ENCODE measurements at regions not wholly inside any gene's neighbourhood (a gene's known extent, or its start where the extent isn't known, plus 50 kb on each side); places are given as distances from the start of the nearest gene placed in this dataset.
"Not testable (repeated sequence)": the region's sequence is repeated elsewhere in the genome, so short reads cannot be mapped to it uniquely, and the experiment has no call there.

DNA sequence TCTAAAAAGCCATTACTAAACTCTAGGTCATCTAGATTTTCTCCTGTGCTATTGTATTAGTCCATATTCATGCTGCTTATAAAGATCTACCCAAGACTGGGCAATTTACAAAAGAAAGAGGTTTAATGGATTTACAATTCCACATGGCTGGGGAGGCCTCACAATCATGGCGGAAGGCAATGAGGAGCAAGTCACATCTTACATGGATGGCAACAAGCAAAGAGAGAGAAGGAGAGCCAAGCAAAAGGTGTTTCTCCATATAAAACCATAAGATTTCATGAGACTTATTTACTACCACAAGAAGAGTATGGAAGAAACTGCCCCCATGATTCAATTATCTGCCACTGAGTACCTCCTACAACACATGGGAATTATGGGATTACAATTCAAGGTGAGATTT, 69.6 kb upstream of the CCDC6 start:
- H3K79me2 ChIP-seq (ENCODE audit: control insufficient read depth, insufficient read depth, low read length); FAIRE-seq; H3K4me1 ChIP-seq (replicated peaks in 1 of 2; ENCODE audit: control insufficient read depth in 2 of 2, insufficient read depth in 2 of 2, low read length in 2 of 2); CTCF ChIA-PET (ENCODE audit: low intra/inter-chr PET ratio); H3K4me2 ChIP-seq (ENCODE audit: insufficient read depth, low read length); H3K36me3 ChIP-seq (ENCODE audit: control insufficient read depth, insufficient read depth, low read length); H3K9me3 ChIP-seq (replicated peaks; ENCODE audit: control insufficient read depth, insufficient read depth, low read depth, low read length); H3K4me3 ChIP-seq; H3K9me1 ChIP-seq (ENCODE audit: control insufficient read depth, insufficient read depth, low read length); H4K20me1 ChIP-seq (replicated peaks; ENCODE audit: control insufficient read depth, insufficient read depth, low read length); BruUV-seq (replicated peaks); H2AFZ ChIP-seq (ENCODE audit: low read depth, low read length); H3K27ac ChIP-seq (ENCODE audit: extremely low read depth, low read depth, low read length); ATAC-seq; H3K27me3 ChIP-seq (ENCODE audit: control insufficient read depth in 2 of 2, insufficient read depth in 2 of 2, low read length in 2 of 2); intact Hi-C loops (cut with micrococcal nuclease); in situ Hi-C loops (cut with MboI); DNase-seq (ENCODE audit: extremely low read depth in 1 of 4, low spot score in 3 of 4); H3K9ac ChIP-seq (ENCODE audit: insufficient read depth in 1 of 2, low read depth in 2 of 2, low read length in 2 of 2): not testable (repeated sequence)
- 20% methylated on average over 1 of the region's 1 CpG for WGBS (ENCODE audit: insufficient coverage, low coverage, missing lambda C conversion rate)
- POLR2A ChIA-PET, result interaction anchor here (1.3 kb wide), 1 partner anchor 20 kb away, joined by 3 read pairs; no protein-coding TSS in a partner anchor
- TF ChIP-seq ZNF431 (CRISPR knock-in tag; IDR thresholded peaks at IDR 0.05), result peak; percentile 92

DNA sequence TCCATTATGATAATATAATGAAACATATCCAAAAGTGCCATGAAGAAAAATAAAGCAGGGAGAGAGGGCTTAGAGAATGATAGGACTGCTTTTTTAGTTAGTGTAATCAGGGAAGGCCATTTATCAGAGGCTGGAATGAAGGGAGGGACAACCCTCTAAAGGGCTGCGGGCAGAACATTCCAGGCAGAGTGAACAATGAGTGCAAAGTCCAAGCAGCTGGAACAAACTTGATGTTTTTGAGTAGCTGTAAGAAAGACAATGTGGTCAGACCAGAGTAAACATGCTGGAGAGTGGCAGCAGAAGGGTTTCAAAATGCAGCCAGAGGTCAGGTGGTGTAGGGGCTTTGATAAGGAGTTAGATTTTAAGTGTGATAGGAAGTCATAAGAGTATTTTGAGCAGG, 65.6 kb upstream of the CCDC6 start:
- in situ Hi-C loops (cut with MboI), result no loop called here
- Histone ChIP-seq H3K27me3 (ENCODE audit: control insufficient read depth in 2 of 2, insufficient read depth in 2 of 2, low read length in 2 of 2) (no peaks in the 10 kb centered on the region), H2AFZ (ENCODE audit: low read depth, low read length) (no peak overlapping the region), H3K79me2 (ENCODE audit: control insufficient read depth, insufficient read depth, low read length) (no peaks in the 10 kb centered on the region), H4K20me1 (replicated peaks; ENCODE audit: control insufficient read depth, insufficient read depth, low read length) (no peaks in the 10 kb centered on the region), H3K27ac (ENCODE audit: extremely low read depth, low read depth, low read length) (no peak overlapping the region), H3K4me3 (no peak overlapping the region), H3K9me3 (replicated peaks; ENCODE audit: control insufficient read depth, insufficient read depth, low read depth, low read length) (peaks cover under 1% of the 10 kb centered on the region), H3K4me2 (ENCODE audit: insufficient read depth, low read length) (no peak overlapping the region), H3K4me1 (replicated peaks in 1 of 2; ENCODE audit: control insufficient read depth in 2 of 2, insufficient read depth in 2 of 2, low read length in 2 of 2) (peaks cover 0 to 3% of the 10 kb centered on the region in 2 experiments; a peak in 2 of 5 replicates), H3K9ac (ENCODE audit: insufficient read depth in 1 of 2, low read depth in 2 of 2, low read length in 2 of 2) (no peak overlapping the region), H3K9me1 (ENCODE audit: control insufficient read depth, insufficient read depth, low read length) (no peaks in the 10 kb centered on the region), H3K36me3 (ENCODE audit: control insufficient read depth, insufficient read depth, low read length) (no peaks in the 10 kb centered on the region)
- 11% methylated on average over 1 of the region's 1 CpG for WGBS (ENCODE audit: insufficient coverage, low coverage, missing lambda C conversion rate)
- ATAC-seq (no peak), FAIRE-seq (no peak), DNase-seq (ENCODE audit: extremely low read depth in 1 of 4, low spot score in 3 of 4) (no peak)
- ChIA-PET POLR2A (interaction anchor here (0.9 kb wide), 1 partner anchor 92 kb away, joined by 4 read pairs; no protein-coding TSS in a partner anchor), CTCF (ENCODE audit: low intra/inter-chr PET ratio) (no interaction called here)
- no TSS peak for BruUV-seq (replicated peaks)
- intact Hi-C loops (cut with micrococcal nuclease), result no loop called here
- TF ChIP-seq, protein P1, sequence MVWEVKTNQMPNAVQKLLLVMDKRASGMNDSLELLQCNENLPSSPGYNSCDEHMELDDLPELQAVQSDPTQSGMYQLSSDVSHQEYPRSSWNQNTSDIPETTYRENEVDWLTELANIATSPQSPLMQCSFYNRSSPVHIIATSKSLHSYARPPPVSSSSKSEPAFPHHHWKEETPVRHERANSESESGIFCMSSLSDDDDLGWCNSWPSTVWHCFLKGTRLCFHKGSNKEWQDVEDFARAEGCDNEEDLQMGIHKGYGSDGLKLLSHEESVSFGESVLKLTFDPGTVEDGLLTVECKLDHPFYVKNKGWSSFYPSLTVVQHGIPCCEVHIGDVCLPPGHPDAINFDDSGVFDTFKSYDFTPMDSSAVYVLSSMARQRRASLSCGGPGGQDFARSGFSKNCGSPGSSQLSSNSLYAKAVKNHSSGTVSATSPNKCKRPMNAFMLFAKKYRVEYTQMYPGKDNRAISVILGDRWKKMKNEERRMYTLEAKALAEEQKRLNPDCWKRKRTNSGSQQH (CRISPR knock-in tag; IDR thresholded peaks at IDR 0.05), result no peak
- TF ChIP-seq, protein P2, sequence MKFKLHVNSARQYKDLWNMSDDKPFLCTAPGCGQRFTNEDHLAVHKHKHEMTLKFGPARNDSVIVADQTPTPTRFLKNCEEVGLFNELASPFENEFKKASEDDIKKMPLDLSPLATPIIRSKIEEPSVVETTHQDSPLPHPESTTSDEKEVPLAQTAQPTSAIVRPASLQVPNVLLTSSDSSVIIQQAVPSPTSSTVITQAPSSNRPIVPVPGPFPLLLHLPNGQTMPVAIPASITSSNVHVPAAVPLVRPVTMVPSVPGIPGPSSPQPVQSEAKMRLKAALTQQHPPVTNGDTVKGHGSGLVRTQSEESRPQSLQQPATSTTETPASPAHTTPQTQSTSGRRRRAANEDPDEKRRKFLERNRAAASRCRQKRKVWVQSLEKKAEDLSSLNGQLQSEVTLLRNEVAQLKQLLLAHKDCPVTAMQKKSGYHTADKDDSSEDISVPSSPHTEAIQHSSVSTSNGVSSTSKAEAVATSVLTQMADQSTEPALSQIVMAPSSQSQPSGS (CRISPR knock-in tag; IDR thresholded peaks at IDR 0.05), result no peak
- TF ChIP-seq, protein P3, sequence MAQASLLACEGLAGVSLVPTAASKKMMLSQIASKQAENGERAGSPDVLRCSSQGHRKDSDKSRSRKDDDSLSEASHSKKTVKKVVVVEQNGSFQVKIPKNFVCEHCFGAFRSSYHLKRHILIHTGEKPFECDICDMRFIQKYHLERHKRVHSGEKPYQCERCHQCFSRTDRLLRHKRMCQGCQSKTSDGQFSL (CRISPR knock-in tag; IDR thresholded peaks at IDR 0.05), result no peak
- TF ChIP-seq, protein P3 (tag; IDR thresholded peaks at IDR 0.05), result no peak
- TF ChIP-seq, protein P4, sequence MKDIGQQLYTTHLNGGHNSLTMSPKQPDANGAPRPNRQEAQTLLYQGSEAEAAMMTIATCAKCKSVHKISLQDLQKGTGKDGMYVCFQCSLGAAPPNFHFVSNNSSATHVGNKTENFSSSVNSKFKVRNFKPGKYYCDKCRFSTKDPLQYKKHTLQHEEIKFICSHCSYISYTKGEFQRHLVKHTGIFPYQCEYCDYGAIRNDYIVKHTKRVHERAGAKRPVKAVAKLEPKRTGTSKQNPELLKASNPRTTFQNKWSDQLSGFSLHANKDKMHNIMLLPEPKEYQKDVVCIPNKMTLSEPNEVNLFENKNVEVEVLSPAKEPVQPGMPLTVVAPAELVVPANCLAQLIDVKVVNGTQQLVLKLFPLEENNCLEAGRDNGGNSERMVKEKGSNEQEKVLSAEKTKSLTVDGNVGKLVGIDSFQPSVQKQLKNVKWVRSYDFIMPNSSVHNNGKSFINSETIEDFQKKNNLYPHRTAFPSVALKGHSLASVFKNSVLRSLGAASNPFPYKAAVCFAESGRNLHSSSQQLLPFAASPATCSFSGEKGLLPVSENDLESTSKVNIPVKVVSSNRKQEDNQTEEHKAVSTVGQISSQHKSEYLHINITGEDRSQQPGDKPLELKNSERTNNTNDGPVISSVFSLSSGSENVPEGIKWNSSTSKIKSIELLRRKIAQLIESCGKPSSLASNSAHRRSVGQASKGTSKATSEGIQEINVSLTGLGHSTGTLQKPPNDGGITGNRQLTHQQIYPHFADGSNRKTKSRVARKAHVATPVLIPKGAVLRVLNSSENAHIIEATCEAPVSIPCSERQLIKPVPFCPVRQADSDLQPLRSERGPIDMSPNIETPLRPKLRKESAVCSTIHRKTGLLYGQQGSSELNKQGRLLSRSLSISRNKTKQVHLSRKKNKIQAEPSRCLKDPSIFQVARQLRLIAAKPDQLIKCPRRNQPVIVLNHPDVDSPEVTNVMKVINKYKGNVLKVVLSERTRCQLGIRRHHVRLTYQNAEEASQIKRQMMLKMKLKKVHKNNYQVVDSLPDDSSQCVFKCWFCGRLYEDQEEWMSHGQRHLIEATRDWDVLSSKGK (CRISPR knock-in tag; IDR thresholded peaks at IDR 0.05), result no peak
- no peak for TF ChIP-seq SMAD4 (CRISPR knock-in tag; conservative IDR thresholded peaks at IDR 0.05)
